H1 (cell line): ENCODE measurements at regions not wholly inside any gene's neighbourhood (a gene's known extent, or its start where the extent isn't known, plus 50 kb on each side); places are given as distances from the start of the nearest gene placed in this dataset.

ENCODE experiments used
- CHD7 ChIP-seq: fragments of 300-600 bp; sonication (generic); IDR thresholded peaks from 2 replicates; pipeline ENCODE4 v1.7.1; 2012; ENCODE audit warnings: low read length, moderate library complexity, mild to moderate bottlenecking, inconsistent platforms; ENCODE audit not compliant: insufficient replicate concordance
- SUZ12 ChIP-seq: fragments of 200-600 bp; sonication (generic); IDR thresholded peaks from 2 replicates; pipeline ENCODE4 v1.6.1; 2012; ENCODE audit warnings: mild to moderate bottlenecking, inconsistent platforms, low read length, moderate library complexity, mixed read lengths
- TCF12 ChIP-seq: IDR thresholded peaks from 2 replicates; pipeline ENCODE4 v1.6.1; 2011; ENCODE audit warnings: low read depth, mild to moderate bottlenecking, low read length

- TF ChIP-seq CHD7 (no peak), SUZ12 (no peak), TCF12 (0 out of 2 replicates have a peak, but pooled peaks have one; percentile 50)
Observed at GRCh38 chr6:100160930-100161329, 166.9 kb upstream of the MCHR2 start (continued).
